ENCODE measurements at regions not wholly inside any gene's neighbourhood (a gene's known extent, or its start where the extent isn't known, plus 50 kb on each side); places are given as distances from the start of the nearest gene placed in this dataset.
A peak's percentile ranks its signal among the peaks of the same experiment; 100 is the strongest.

DNA sequence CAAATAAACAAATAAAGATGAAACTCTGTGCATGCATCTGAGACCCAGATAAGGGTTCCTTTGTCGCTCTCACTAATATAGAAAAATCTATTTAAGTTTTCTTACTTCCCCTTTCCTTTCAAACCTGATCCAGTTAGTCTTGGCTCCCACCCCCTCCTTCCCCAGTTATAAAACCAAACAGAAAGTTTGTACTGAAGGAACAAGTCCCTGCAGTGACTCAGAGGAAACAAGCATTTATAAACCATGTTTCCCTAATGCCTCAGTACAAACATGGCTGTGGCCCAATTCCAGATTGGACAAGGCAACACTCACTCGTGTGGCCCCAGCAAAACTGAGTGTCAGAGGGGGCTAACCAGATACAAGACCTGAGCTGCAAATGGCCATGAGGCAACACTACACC lies 65.5 kb upstream of the ARHGAP20 start:
- peak; percentile 71 to 76 for DNase-seq

DNA sequence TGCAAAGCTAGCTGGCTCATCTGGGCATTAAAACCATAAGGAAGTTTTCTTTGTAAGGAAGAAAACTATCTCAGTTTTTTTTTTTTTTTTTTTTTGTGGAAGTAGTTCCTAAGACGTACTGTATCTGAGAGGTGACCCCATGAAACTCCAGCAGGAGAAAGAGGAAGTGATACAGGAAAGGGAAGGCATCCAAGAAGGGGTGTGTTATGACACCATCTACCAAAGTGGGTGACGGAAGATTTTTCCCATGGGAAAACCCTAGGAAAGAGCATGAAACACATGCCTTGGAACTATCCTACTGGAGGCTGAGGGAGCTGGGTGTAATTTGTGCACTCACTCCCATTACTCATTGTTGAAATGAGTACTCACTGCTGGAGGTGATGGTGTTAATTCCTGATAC lies 63.8 kb upstream of the ARHGAP20 start:
- peak; percentile 48 to 55 for DNase-seq

DNA sequence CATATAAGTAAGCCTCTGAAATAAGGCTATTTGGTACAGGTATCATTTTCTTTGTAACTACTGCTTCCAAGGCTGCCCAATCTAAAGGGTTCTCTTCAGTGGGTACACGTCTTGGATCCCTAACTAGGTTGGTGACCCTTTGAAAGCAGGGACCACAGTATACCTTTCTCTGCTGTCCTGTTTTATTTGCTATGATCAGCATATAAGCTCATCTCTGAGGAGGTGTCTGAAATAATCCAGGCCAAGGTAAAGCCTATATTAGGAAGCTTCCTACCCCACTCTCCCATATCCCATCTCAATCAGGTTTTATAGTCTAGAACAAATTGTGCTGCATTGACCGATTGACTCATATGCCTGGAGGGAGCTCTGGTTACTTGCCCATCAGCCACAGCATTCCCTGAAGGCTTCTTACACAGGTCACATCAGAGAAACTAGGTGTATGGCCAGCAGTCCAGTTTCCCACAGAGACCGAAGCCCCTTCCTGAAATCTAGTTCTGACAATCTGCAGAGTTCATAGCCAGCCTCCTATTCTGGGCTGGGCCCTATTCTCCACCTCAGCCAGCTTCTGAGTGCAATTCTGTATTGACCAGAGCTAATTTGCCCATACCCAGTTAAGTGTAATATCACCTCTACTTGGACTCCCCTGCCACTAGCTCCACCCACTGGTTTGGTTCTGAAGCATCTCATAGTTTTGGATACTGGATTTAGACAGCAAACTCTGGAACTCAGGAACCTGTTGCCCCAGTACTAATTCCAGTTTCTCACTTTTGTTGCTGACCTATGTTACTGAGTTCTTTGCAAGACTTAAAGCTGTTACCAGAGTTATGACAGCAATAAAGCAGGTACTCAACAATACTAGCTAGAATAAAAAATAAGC lies 62.1 kb upstream of the ARHGAP20 start:
- DNase-seq: no peak

DNA sequence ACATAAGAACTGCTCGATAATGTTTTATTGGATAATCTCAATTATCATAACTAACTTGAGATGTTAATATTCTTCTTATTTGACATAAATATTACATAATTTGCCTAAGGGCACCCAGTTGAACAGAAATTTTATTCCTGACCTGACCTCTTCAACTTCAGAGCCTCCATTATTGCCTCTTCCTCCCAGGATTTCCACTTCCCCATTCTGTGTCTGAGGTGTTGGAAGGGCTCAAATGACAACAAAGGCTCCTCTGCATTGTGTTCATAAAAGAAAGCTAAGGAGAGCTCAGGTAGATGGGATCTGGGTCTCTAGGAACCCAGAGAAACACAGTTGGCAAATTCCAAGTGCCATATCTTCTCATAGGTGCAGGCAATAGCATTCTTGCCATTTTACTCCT lies 61.2 kb upstream of the ARHGAP20 start:
- DNase-seq: no peak

DNA sequence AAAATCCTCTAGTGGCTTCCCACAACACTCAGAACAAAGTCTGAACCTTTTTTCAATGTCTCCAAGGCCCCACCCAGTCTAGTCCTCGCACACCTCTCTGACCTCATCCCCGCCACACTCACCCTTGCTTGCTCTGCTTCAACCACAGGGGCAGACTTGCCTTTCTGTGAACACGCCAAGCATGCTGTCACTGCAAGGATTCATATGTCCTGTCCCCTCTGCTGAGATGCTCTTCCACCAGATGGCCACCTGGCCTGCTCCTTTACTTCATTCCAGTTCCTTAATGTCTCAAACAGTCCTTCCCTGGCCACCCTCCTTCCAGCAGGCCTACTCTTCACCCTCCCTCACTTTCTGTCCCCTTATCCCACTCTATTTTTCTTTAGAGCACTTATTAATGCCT lies 60.6 kb upstream of the ARHGAP20 start:
- no peak for DNase-seq

DNA sequence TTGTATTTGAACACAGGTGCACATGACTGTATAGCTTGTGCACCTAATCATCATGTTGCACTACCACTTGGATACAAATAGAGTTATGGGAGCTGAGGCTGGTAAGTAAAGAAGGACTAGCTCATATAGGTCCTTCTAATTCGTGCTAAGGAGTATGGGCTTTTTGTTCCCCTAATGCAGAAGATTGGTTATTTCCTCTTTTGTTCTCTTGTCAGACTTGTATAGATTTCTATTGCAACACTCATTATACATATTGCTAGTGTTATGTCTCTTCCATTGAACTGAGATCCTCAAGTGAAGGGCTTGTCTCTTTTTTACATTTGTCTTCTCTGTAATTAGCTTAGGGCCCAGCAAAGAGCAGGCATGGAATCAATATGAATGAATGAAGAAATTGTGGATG lies 54.1 kb upstream of the ARHGAP20 start:
- peak; percentile 35 to 66 for DNase-seq

DNA sequence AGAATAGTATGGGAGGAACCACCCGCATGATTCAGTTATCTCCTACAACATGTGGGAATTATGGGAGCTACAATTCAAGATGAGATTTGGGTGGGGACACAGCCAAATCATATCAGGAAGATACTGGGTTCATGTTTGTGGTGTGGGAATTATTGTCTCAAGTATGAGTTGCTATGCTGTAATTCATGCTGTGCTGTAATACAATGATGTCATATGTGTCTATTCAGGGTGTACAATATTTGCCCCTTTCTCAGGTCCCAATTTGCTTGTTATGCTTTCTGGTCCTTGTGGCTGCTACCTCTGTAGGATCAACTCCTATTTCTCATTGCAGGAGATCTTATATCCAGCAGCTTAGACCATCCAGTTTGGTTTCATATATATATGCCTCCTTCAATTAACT lies 52.2 kb upstream of the ARHGAP20 start:
- DNase-seq: no peak

DNA sequence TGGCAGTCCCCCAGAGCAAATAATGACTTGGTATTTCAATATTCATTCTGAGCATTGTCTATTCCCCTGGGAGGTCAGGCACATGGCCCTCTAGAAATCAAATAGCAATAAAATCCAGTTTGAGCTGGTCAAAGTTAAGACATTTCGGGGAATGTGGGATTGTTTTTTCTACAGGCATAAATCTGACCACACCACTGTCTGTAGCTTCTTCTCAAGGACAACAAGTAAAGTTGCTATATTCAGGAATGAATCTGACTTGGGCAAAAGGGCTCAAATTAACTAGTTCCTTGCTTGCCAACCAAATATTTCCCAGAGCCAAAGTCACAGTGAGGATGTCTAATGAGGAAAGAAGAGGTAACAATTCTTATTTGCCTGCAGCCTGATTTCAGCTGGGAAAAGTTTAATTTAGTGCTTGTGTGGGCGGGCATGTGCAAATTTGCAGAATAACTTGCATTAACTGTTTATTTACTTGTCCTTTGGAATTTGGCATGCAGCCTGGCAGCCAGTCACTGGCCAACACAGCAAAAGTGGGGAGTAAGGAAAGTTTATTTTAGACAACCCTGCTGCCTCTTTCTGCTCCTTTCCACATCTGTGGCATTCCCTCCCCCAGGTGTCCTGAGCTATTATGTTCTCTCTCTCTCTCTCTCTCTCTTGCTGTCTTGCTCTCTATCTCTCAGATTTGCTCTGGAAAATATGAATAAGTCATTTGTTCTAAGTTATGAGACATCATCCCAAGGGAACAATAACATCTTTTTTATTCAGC lies 51.2 kb upstream of the ARHGAP20 start:
- no peak for DNase-seq

DNA sequence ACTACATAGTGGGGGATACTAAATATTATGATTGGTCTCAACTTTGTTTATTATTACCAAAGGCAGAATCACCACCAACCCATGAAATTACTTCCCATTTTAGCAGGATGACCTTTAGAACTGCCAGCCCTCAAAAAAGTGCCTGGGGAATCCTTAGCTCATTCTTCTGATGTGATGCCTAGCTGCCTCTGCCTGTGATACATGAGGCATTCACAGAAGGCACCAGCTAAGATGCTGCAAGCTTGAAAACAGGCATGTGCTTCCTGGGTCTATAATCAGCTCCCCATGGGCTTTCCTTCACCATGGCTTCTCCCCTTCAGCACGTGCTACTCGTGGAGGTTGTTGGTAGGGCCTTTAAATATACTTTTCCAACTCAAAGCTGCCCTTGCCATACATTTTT lies 50.4 kb upstream of the ARHGAP20 start:
- peak; percentile 24 to 43 for DNase-seq
